ENCODE measurements at regions not wholly inside any gene's neighbourhood (a gene's known extent, or its start where the extent isn't known, plus 50 kb on each side); places are given as distances from the start of the nearest gene placed in this dataset.
"Not testable (repeated sequence)": the region's sequence is repeated elsewhere in the genome, so short reads cannot be mapped to it uniquely, and the experiment has no call there.

GRCh38 chr4:128544272-128544671, 256.7 kb upstream of the PGRMC2 start:
- H3K27me3 ChIP-seq (ENCODE audit: insufficient read depth, low read depth, severe bottlenecking), result no peaks in the 10 kb centered on the region
- no peak overlapping the region for H3K4me3 ChIP-seq (ENCODE audit: low read depth, low read length)
- H3K27ac ChIP-seq, result peak overlapping the region; percentile 31
- no peak for TF ChIP-seq CTCF (IDR thresholded peaks at IDR 0.05; ENCODE audit: low read depth, low read length)
- no peaks in the 10 kb centered on the region for H3K9me3 ChIP-seq (ENCODE audit: severe bottlenecking)
- no peaks in the 10 kb centered on the region for H3K36me3 ChIP-seq
- no peak for DNase-seq

GRCh38 chr4:128543696-128544095, 256.1 kb upstream of the PGRMC2 start:
- H3K36me3 ChIP-seq, result no peaks in the 10 kb centered on the region
- TF ChIP-seq CTCF (IDR thresholded peaks at IDR 0.05; ENCODE audit: low read depth, low read length), result no peak
- DNase-seq, result no peak
- no peak overlapping the region for H3K4me3 ChIP-seq (ENCODE audit: low read depth, low read length)
- H3K9me3 ChIP-seq (ENCODE audit: severe bottlenecking), result no peaks in the 10 kb centered on the region
- H3K27ac ChIP-seq, result no peak overlapping the region
- H3K27me3 ChIP-seq (ENCODE audit: insufficient read depth, low read depth, severe bottlenecking), result no peaks in the 10 kb centered on the region

GRCh38 chr4:128542047-128542446, 254.4 kb upstream of the PGRMC2 start:
- no peak for TF ChIP-seq CTCF (IDR thresholded peaks at IDR 0.05; ENCODE audit: low read depth, low read length)
- Histone ChIP-seq H3K36me3 (no peaks in the 10 kb centered on the region), H3K27me3 (ENCODE audit: insufficient read depth, low read depth, severe bottlenecking) (no peaks in the 10 kb centered on the region), H3K27ac (no peak overlapping the region), H3K4me3 (ENCODE audit: low read depth, low read length) (no peak overlapping the region), H3K9me3 (ENCODE audit: severe bottlenecking) (no peaks in the 10 kb centered on the region)
- DNase-seq, result no peak

- H3K27me3 ChIP-seq (ENCODE audit: insufficient read depth, low read depth, severe bottlenecking), result no peaks in the 10 kb centered on the region
- H3K27ac ChIP-seq, result no peak overlapping the region
- no peaks in the 10 kb centered on the region for H3K36me3 ChIP-seq
- TF ChIP-seq CTCF (IDR thresholded peaks at IDR 0.05; ENCODE audit: low read depth, low read length), result no peak
- no peak overlapping the region for H3K4me3 ChIP-seq (ENCODE audit: low read depth, low read length)
- no peak for DNase-seq
- no peaks in the 10 kb centered on the region for H3K9me3 ChIP-seq (ENCODE audit: severe bottlenecking)
Observed at GRCh38 chr4:128540122-128540521, 252.5 kb upstream of the PGRMC2 start.

GRCh38 chr4:128538111-128538882, 250.7 kb upstream of the PGRMC2 start:
- no peak overlapping the region for H3K4me3 ChIP-seq (ENCODE audit: low read depth, low read length)
- H3K27ac ChIP-seq, result no peak overlapping the region
- no peak for TF ChIP-seq CTCF (IDR thresholded peaks at IDR 0.05; ENCODE audit: low read depth, low read length)
- no peaks in the 10 kb centered on the region for H3K27me3 ChIP-seq (ENCODE audit: insufficient read depth, low read depth, severe bottlenecking)
- no peak for DNase-seq
- H3K36me3 ChIP-seq, result no peaks in the 10 kb centered on the region
- H3K9me3 ChIP-seq (ENCODE audit: severe bottlenecking), result no peaks in the 10 kb centered on the region

GRCh38 chr4:128536746-128537145, 249.1 kb upstream of the PGRMC2 start:
- H3K27ac ChIP-seq, result no peak overlapping the region
- TF ChIP-seq CTCF (IDR thresholded peaks at IDR 0.05; ENCODE audit: low read depth, low read length), result no peak

GRCh38 chr4:128535510-128535909, 247.9 kb upstream of the PGRMC2 start:
- not testable (repeated sequence) for DNase-seq, H3K27ac ChIP-seq

More at GRCh38 chr4:128536746-128537145, 249.1 kb upstream of the PGRMC2 start:
- no peaks in the 10 kb centered on the region for H3K36me3 ChIP-seq
- no peak overlapping the region for H3K4me3 ChIP-seq (ENCODE audit: low read depth, low read length)
- no peaks in the 10 kb centered on the region for H3K27me3 ChIP-seq (ENCODE audit: insufficient read depth, low read depth, severe bottlenecking)
- no peak for DNase-seq
- H3K9me3 ChIP-seq (ENCODE audit: severe bottlenecking), result no peaks in the 10 kb centered on the region

More at GRCh38 chr4:128535510-128535909, 247.9 kb upstream of the PGRMC2 start:
- H3K27me3 ChIP-seq (ENCODE audit: insufficient read depth, low read depth, severe bottlenecking); H3K4me3 ChIP-seq (ENCODE audit: low read depth, low read length); H3K36me3 ChIP-seq; H3K9me3 ChIP-seq (ENCODE audit: severe bottlenecking): not testable (repeated sequence)
